ENCODE measurements at regions not wholly inside any gene's neighbourhood (a gene's known extent, or its start where the extent isn't known, plus 50 kb on each side); places are given as distances from the start of the nearest gene placed in this dataset.
"Not testable (repeated sequence)": the region's sequence is repeated elsewhere in the genome, so short reads cannot be mapped to it uniquely, and the experiment has no call there.

DNA sequence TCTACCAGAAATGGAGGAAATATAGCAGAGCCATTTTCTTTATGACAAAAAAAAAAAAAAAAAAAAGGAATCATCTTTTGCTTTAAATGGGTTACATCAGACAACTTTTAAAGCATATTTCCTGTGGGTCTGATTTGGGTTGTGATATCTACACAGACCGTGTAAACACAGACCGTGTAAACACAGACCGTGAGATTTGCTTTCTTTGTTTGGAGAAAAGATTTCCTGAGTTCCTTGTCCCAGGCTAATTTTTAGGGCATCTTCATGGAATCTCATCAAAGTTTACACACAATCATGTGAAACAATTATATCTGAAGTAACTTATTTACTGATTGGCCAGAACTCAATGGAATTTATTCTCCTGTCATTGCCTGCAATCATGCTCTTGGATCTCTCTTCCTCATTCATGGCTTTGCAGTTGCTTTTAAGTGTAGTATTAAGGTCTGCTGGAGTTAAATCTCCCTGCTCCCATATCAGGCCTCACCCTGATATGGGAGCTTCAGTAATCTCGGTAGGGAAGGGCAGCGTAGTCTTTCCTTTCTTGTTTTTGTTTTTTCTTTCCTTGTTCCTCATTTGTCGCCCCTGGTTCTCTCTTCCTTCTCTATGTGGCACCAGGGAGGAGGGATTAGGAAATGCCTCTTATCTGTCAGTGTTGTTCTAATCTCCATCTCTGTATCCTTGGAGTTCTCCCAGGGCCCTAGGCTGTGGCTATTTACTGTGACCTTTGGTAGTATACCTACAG is 248.6 kb upstream of the JADE1 start:
- DNase-seq = no peak

GRCh38 chr4:128558896-128559679 is 250.4 kb upstream of the JADE1 start:
- no peak for DNase-seq

DNA sequence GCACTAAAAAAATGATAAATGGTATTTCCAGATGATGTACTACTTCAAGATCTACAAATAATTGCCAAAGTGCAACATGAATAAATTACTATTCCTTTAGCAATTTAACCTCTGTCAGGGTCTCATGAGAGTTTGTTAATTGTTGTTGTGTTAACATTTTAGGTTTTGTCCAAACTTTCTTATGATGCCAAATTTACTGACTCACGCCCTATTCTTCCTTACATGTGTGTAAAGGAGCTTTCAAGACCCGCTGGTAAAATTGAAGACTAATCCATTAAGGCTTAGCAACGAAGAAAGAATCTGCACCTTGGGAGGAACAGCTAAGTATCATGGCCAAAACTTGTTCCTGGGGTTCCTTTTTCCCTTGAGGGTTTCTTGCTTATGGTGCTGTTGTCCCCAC is 252.7 kb upstream of the JADE1 start:
- DNase-seq = no peak

DNA sequence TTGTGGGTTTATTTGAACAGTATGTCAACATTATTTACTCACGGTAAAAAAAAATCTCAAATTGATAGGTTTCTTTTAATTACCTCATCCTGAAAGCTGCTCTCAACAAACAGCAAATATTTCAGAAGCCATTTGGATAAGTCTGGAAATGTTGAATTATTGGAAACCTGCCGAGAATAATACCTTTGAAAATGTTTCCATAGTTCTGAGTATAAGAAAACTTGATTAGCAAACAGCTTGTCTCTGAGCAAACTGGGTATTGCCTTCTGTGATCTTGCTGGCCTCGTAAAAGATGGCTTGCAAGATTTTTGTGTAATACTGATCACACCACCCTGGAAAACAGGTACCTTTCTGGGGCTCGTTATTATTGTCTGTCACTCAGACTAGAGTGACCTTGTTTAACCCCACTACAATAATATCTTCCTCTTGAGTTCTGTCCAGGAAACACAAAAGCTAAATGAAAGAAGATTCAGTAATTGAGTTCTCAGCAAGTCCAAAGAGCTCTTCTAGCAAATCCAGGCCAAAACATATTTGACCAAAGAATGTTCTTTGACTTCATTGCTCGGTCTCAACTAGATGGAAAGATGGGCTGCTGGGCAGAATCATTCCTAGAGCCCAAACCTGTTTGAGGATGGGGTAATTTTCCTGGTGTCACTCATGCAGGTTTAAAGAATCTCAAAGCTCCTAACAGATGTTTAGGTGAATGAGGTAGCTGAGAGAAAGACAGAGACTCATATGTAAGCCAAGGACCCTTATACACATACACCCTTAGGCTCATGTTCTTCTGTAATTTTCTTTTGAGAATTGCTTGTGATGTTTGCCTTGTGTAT is 255.6 kb upstream of the JADE1 start:
- no peak for DNase-seq

GRCh38 chr4:128552586-128552907 is 257.0 kb upstream of the JADE1 start:
- no peak for DNase-seq

DNA sequence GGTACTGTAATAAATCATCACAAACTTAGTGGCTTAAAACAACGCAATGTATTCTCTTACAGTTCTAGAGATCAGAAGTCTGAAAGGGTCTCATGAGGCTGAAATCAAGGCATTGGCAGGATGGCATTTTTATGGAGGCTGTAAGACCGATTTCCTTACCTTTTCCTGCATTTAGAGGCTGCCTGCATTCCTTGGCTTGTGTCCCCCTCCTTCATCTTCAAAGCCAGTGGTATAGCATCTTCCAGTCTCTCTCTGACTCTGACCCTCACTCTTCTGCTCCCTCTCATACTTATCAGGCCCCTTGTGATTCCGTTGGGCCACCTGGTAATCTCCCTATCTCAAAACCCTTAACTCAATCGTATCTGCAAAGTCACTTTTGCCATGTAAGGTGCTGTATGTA is 258.2 kb upstream of the JADE1 start:
- DNase-seq = no peak

DNA sequence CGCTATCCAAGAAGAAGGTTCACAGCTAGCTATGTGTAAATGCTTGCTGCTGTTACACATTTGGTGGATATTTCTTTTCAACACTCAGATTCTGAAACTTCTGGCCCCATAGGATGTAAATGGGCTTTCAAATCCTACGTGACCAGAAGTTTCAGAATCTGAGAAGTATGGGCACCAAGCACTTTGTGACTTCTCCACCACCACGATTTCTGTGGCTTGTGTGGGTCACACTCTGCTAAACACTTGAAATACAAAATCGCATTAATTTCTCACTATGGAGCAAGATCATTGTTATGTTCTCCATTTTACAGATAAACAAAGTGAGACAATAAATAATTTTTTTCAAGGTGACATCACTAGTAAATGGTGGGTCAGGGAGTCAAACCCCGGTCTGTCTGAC is 259.4 kb upstream of the JADE1 start:
- DNase-seq = no peak

DNA sequence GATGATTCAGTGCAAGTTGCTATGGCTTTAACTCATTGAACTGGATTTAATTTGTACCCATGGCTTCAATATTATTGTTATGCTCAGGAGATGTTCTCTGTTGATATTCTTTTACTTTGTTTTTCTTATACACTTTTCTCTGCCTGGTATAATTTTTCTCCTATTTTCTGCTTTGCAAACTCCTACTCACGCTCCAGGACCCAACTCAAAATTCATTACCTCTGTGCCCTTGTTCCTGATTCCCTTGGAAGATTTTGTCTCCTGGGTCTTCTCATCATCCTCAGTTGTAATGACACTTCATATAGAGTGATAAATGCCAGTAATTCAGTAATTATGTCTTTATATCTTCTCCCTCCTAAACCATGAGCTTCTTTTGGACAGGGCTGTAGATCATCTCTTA is 259.9 kb upstream of the JADE1 start:
- DNase-seq = no peak

GRCh38 chr4:128548381-128548780 is 260.8 kb upstream of the PGRMC2 start:
- no peak for DNase-seq

- DNase-seq = no peak
Measured at GRCh38 chr4:128544272-128544671, 256.7 kb upstream of the PGRMC2 start.

DNA sequence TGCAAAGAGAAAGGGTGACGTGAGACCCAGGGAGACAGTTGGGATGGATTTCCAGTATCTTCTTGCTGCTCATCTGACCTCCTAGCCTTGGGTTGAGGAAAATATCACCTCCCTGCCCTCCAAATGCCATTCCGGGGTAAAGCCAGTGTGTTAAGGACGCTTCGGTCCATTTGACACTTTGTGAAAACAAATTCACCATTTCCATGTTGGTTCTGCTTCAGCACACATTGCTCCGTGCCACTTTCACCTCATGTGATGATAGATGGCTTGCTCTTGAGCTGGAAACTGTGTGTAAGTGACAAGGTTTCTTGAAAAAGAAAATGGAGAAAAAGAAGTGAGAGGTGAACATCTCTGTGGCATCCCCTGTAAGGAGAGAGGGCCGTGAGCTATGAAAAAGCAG is 256.1 kb upstream of the PGRMC2 start:
- no peak for DNase-seq

DNA sequence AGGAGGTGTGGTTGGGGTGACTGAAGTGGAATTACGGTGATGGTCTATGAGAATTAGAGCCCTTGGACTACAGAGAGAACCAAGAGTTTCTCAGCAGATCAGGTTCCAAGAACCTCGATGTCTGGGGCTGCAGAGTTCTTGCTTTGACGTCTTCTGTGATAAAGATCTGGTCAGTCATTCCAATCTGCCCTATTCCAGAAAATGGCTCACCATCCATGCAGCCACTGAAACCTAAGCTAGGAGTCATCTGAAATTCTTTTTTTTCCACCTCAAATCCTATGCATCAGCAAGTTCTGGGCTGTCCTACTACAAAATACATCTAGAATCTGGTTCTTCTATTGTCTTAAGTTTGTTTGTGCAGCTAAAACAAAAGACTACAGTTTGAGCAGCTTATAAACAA is 254.4 kb upstream of the PGRMC2 start:
- DNase-seq = no peak

DNA sequence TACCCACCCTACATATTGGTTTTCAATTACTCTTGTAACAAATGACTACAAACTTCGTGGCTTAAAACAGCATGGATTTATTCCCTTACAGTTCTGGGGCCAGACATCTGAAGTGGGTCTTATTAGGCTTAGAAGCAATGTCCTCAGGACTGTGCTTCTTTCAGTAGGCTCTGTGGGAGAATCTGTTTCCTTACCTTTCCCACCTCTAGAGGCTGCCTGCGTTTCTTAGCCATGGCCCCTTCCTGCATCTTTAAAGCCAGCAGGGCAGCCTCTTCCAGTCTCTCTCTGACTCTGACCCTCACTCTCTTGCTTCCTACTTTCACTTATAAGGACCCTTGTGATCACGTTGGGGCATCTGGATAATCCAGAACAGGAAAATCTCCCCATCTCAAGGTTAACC is 252.5 kb upstream of the PGRMC2 start:
- no peak for DNase-seq

DNA sequence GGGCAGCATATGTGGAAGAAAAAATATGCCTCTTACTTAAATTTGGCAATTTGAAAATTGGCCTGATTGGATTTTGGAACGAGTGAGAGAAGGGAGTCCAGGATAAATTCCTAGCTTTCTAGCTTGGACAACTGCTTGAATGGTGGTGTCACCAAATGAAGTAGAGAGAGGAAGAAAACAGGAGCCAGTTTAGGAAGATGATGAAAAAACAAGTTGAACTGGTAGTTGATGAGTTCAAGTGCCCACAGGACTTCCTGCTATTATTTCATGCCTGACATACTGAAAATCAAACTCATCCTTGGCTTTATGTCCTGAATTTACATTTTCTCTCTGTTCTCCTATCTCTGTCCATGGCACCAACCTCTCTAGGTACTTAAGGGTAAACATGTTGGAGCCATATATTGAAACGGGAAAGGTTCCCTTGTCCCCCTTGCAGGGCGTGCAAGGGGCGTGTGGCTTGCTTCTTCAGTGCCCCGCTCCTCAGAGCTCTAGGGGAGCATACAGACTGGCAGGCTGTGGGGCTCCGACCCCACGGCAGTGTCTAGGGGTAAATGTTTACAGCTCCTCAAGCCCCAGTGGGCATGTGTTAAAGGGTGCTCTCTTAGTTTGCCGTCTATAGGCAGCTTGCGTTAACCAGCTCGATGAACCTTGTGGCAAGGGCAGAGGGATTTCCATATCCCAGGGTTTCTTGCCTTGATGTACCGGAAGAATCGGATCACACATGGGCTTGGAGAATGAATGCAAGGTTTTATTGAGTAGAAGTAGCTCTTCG is 250.7 kb upstream of the PGRMC2 start:
- DNase-seq = no peak

DNA sequence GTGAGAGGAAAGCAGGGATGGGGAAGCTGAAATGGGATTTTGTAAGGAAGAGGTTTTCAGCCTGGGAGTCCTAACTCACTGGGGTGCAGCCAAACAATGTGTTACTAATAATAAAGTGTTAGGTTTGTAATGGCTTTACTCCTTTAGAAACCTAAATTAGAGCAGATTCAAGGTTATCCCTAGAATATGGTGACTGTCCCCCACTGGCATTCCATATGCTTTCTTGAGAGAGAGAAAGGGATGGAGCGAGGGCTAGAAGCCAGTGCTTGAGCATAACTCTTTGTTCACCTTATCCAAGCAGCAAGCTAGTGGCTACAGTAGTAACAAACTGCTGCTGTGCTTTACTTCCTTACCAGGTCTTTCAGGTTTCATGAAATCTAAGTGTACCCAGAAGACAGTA is 249.1 kb upstream of the PGRMC2 start:
- DNase-seq = no peak

- not testable (repeated sequence) for DNase-seq
Measured at GRCh38 chr4:128535510-128535909, 247.9 kb upstream of the PGRMC2 start.

DNA sequence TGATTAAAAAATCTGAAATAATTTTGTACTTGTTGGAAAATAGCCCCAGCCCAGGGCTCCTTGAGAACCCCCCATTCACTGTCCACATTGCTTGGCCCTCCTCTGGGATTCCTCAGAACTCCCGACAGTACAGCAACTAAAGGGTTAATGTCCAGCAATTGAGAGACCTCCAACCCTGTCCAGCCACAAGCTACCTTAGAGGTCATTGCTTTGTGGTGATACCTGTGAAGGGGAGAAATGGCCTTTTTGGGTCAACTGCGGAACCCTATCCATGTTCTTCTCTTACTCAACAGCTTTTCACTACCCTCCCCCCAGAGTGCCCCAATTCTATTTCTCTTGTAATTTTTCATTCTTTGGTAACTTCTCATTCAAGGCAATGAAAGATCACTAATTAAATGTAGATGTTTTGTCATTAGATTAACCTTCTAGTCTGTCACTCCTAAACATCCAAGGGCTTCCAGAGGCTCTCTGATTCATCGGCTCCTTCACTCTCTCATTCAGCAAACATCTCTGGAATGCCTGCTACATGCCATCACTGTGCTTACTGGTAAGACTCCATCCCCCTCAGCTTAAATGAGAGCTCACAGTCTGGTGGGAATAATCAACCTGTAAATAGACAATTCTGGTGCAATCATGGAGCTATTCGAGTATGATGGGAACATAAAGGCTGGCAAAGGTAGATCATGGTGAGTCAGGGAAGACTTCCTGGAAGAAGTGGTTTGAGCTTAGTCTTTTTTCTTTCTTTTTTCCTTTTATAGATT is 241.4 kb upstream of the PGRMC2 start:
- no peak for DNase-seq

- no peak for DNase-seq
Measured at GRCh38 chr4:128527946-128528576, 240.4 kb upstream of the PGRMC2 start.

DNA sequence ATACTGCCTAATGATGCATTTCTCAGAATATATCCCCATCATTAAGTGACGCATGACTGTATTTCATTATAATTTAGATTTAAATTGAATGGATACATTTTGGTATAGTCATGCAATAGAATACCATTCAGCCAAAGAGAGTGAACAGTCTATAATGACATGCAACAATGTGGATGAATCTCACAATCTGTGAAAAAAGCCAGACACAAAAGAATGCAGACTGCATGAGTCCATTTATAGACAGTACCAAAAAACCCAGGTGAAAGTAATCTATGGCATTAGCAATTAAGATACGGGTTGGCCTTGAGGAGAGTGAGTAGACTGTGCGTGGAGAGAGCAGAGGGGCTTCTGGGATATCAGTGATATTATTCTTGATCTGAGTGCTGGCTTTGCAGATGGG is 239.7 kb upstream of the PGRMC2 start:
- no peak for DNase-seq

- DNase-seq = no peak
Measured at GRCh38 chr4:128525992-128526630, 238.5 kb upstream of the PGRMC2 start.

- no peak for DNase-seq
Measured at GRCh38 chr4:128525387-128525786, 237.8 kb upstream of the PGRMC2 start.
